Fibroblast of lung (primary cell): ENCODE measurements at regions not wholly inside any gene's neighbourhood (a gene's known extent, or its start where the extent isn't known, plus 50 kb on each side); places are given as distances from the start of the nearest gene placed in this dataset.
"Not testable (repeated sequence)": the region's sequence is repeated elsewhere in the genome, so short reads cannot be mapped to it uniquely, and the experiment has no call there.

Experiments
- DNase-seq, 2 donors: peaks; one replicate each; pipeline versions ENCODE4 v3.0.0 to v3.0.0-alpha.2; 2010; ENCODE audit warnings: low read depth in 2 of 2
- H2AFZ ChIP-seq: 2 replicates; pipeline ENCODE4 v1.5.1; 2012; ENCODE audit warnings: low read length, control low read depth, inconsistent platforms
- H3K27ac ChIP-seq: 2 replicates; pipeline ENCODE4 v1.5.1; 2011; ENCODE audit warnings: low read length, control low read depth; ENCODE audit not compliant: insufficient read depth
- H3K27me3 ChIP-seq: 2 replicates; pipeline ENCODE4 v1.5.1; 2011; ENCODE audit warnings: mild to moderate bottlenecking, low read length; ENCODE audit not compliant: control insufficient read depth, insufficient read depth
- H3K36me3 ChIP-seq: 2 replicates; pipeline ENCODE4 v1.5.1; 2011; ENCODE audit warnings: low read length; ENCODE audit not compliant: control insufficient read depth, insufficient read depth
- H3K4me1 ChIP-seq: 2 replicates; pipeline ENCODE4 v1.5.1; 2011; ENCODE audit warnings: low read length; ENCODE audit not compliant: control insufficient read depth, insufficient read depth; ENCODE audit errors: extremely low read depth
- H3K4me2 ChIP-seq: 2 replicates; pipeline ENCODE4 v1.5.1; 2011; ENCODE audit warnings: low read length, control low read depth; ENCODE audit not compliant: insufficient read depth; ENCODE audit errors: extremely low read depth
- H3K4me3 ChIP-seq, 4 experiments: fragments of 200-600 bp in 1 of 4; sonication (generic) in 1 of 4; replicated peaks in 1 of 4; 2 replicates each; pipeline ENCODE4 v1.5.1; 2011 to 2016; ENCODE audit warnings: low read length in 4 of 4, low read depth in 3 of 4, mild to moderate bottlenecking in 3 of 4, control low read depth in 2 of 4, inconsistent platforms in 1 of 4, mixed read lengths in 1 of 4; ENCODE audit not compliant: insufficient read depth in 1 of 4; ENCODE audit errors: control extremely low read depth in 1 of 4
- H3K79me2 ChIP-seq: 2 replicates; pipeline ENCODE4 v1.5.1; 2012; ENCODE audit warnings: mild to moderate bottlenecking, low read length, inconsistent platforms; ENCODE audit not compliant: control insufficient read depth, insufficient read depth
- H3K9ac ChIP-seq: 2 replicates; pipeline ENCODE4 v1.5.1; 2011; ENCODE audit warnings: mild to moderate bottlenecking, low read length, control low read depth; ENCODE audit not compliant: insufficient read depth
- H3K9me3 ChIP-seq: 2 replicates; pipeline ENCODE4 v1.5.1; 2012; ENCODE audit warnings: low read depth, low read length; ENCODE audit not compliant: control insufficient read depth, insufficient read depth
- H4K20me1 ChIP-seq: 2 replicates; pipeline ENCODE4 v1.5.1; 2011; ENCODE audit warnings: low read length; ENCODE audit not compliant: control insufficient read depth, insufficient read depth; ENCODE audit errors: extremely low read depth
- CTCF ChIP-seq, 2 donors: IDR thresholded peaks in 1 of 2; conservative IDR thresholded peaks in 1 of 2; 1 replicate in 1 of 2; 2 replicates in 1 of 2; pipeline ENCODE4 v1.5.1; 2011 to 2012; ENCODE audit warnings: low read length in 2 of 2, control low read depth in 1 of 2, inconsistent platforms in 1 of 2, low read depth in 1 of 2, mild to moderate bottlenecking in 1 of 2
- EZH2 ChIP-seq: IDR thresholded peaks from 2 replicates; pipeline ENCODE4 v1.5.1; 2012; ENCODE audit warnings: low read length, control low read depth, mild to moderate bottlenecking; ENCODE audit errors: missing control alignments

DNA sequence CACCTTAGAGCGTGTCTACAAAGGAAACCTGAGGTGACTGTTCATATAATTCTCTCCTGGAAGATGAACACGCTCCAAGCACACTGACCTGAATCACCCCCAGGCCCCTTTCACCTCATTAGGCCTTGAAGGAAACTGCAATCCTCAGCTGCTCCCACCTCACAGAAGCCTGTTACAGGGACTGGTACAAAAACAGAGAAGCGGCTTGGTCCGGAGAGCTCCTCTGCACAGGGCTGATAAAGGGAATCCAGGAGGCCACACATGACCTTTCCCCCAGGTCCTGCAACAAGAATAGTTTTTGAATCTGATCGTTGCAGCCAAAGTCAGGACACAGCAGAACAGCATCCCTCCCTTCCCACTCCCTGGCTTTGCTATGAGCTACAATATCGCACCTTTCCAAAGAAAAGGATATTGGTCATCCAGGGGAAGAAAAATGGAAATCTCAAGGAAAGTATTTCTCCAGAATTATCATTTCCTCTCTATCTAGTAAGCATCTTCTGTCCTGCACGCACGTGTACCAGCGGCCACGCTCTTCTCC is 666.7 kb downstream of the UQCRFS1 start:
- H3K4me1 ChIP-seq, result no peaks in the 10 kb centered on the region
- no peak overlapping the region for H3K27ac ChIP-seq
- no peaks in the 10 kb centered on the region for H3K9me3 ChIP-seq
- no peaks in the 10 kb centered on the region for H3K27me3 ChIP-seq
- H3K4me2 ChIP-seq, result no peak overlapping the region
- no peak overlapping the region for H3K9ac ChIP-seq
- no peaks in the 10 kb centered on the region for H3K36me3 ChIP-seq
- TF ChIP-seq EZH2 (no peak), CTCF (conservative IDR thresholded peaks at IDR 0.05 in 1 of 2, IDR thresholded peaks at IDR 0.05 in 1 of 2; ENCODE audit: low read depth in 1 of 2, low read length in 2 of 2) (no peak)
- no peak for DNase-seq
- no peaks in the 10 kb centered on the region for H3K79me2 ChIP-seq
- H3K4me3 ChIP-seq, result no peak overlapping the region
- no peak overlapping the region for H2AFZ ChIP-seq
- no peaks in the 10 kb centered on the region for H4K20me1 ChIP-seq

- not testable (repeated sequence) for H3K79me2 ChIP-seq, H3K4me2 ChIP-seq, H3K4me3 ChIP-seq, H3K36me3 ChIP-seq, H4K20me1 ChIP-seq, H3K9me3 ChIP-seq, H2AFZ ChIP-seq, DNase-seq, H3K27me3 ChIP-seq, H3K9ac ChIP-seq, H3K27ac ChIP-seq, H3K4me1 ChIP-seq
Observed at GRCh38 chr19:28545397-28545796, 667.6 kb downstream of the UQCRFS1 start.

DNA sequence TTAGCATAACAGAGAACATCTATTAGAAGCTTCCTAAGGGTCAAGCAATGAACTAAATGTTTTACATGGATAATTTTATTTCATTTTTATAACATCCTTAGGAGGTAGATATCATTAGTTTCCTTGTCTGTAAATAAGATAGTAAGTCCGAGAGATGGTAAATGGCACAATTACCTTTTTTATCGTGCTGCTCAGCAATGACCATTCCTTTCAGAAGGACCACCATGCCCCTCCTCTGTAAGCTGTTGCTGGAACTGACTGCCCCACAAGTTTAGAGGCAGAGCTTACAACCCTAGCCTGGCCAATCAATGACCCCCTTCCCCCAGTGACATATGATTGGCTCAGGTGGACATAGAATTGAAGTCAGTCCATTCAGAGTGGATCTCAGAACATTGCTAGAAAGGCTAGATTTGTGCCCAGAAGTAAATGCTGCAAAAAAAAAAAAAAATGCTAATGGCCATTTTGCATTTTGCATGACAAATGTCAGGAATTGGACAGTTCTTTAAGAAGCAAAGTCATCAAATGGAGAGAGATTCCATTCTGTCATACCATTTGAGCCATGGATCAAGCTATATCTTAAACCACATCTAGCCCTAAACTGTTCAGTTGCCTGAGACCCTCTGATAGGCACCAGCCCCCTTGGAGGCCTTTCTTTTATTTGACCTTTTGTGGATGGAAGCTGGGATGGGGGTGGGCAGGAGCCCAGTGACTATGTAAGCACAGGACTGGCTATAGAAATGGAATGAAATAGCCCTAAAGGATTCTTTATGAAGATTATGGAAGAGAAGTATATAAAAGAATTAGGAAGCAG is 668.3 kb downstream of the UQCRFS1 start:
- no peaks in the 10 kb centered on the region for H3K79me2 ChIP-seq
- no peak for TF ChIP-seq CTCF (conservative IDR thresholded peaks at IDR 0.05 in 1 of 2, IDR thresholded peaks at IDR 0.05 in 1 of 2; ENCODE audit: low read depth in 1 of 2, low read length in 2 of 2)
- no peak for TF ChIP-seq EZH2
- no peak overlapping the region for H3K4me2 ChIP-seq
- no peak overlapping the region for H2AFZ ChIP-seq
- no peaks in the 10 kb centered on the region for H3K9me3 ChIP-seq
- no peaks in the 10 kb centered on the region for H3K36me3 ChIP-seq
- no peak overlapping the region for H3K4me3 ChIP-seq
- H3K9ac ChIP-seq, result no peak overlapping the region
- no peak for DNase-seq
- no peaks in the 10 kb centered on the region for H4K20me1 ChIP-seq
- no peaks in the 10 kb centered on the region for H3K4me1 ChIP-seq
- H3K27me3 ChIP-seq, result no peaks in the 10 kb centered on the region
- no peak overlapping the region for H3K27ac ChIP-seq
